HepG2 (cell line): ENCODE measurements at regions not wholly inside any gene's neighbourhood (a gene's known extent, or its start where the extent isn't known, plus 50 kb on each side); places are given as distances from the start of the nearest gene placed in this dataset.

Source experiments
- ATAC-seq: fragments of 200-7000 bp; cut with Tn5 transposase; 3 replicates; pipeline ENCODE4 v1.9.1; 2020; ENCODE audit warnings: mild to moderate bottlenecking, moderate library complexity
- BruUV-seq: library from RNA; stranded (reverse); fragments of 400-500 nt; replicated peaks from 2 replicates; lab custom pipeline; 2021; lab: Mats Ljungman, UMichigan
- CTCF ChIA-PET: fragments of 300-600 bp; formaldehyde crosslinking; extraction: SDS; loops from one replicate; lab custom pipeline; 2021; ENCODE audit warnings: low total read pairs, inconsistent platforms, low intra/inter-chr PET ratio; lab: Yijun Ruan, JAX
- POLR2A ChIA-PET: fragments of 350-600 bp; sonication (Branson Sonifier 250); formaldehyde crosslinking; loops from one replicate; lab custom pipeline; 2020; ENCODE audit warnings: antibody characterized with exemption, inconsistent platforms; lab: Yijun Ruan, JAX
- DNase-seq: peaks from one replicate; pipeline ENCODE4 v3.0.0-alpha.2; 2015; ENCODE audit warnings: low spot score
- FAIRE-seq: peaks from 3 replicates; lab custom pipeline; 2011; peaks lifted over from hg19 to GRCh38; lab: Jason Lieb, UNC
- H2AFZ ChIP-seq: one replicate; pipeline ENCODE4 v1.6.1; 2011; ENCODE audit warnings: low read length, inconsistent platforms
- H3K27ac ChIP-seq: fragments of 300-600 bp; 3 replicates; pipeline ENCODE4 v1.8.0; 2011; ENCODE audit warnings: mixed run types, mild to moderate bottlenecking, mixed read lengths, low read length, inconsistent platforms; ENCODE audit not compliant: insufficient read depth; ENCODE audit errors: extremely low read length
- H3K27me3 ChIP-seq, 2 experiments: fragments of 200-600 bp in 1 of 2; 2 replicates in 1 of 2; 3 replicates in 1 of 2; pipeline versions ENCODE4 v1.6.0 to v1.8.0; 2011; ENCODE audit warnings: low read length in 2 of 2, mild to moderate bottlenecking in 2 of 2, moderate library complexity in 2 of 2, inconsistent platforms in 1 of 2; ENCODE audit not compliant: insufficient read depth in 2 of 2, control insufficient read depth in 1 of 2
- H3K36me3 ChIP-seq, 2 experiments: fragments of 200-600 bp in 1 of 2; replicated peaks in 1 of 2; 2 replicates in 1 of 2; 3 replicates in 1 of 2; pipeline versions ENCODE4 v1.5.1 to v1.8.0; 2011; ENCODE audit warnings: low read length in 2 of 2, inconsistent platforms in 1 of 2; ENCODE audit not compliant: insufficient read depth in 2 of 2, control insufficient read depth in 1 of 2
- H3K4me1 ChIP-seq: 2 replicates; pipeline ENCODE4 v1.5.1; 2012; ENCODE audit warnings: low read length, inconsistent platforms; ENCODE audit not compliant: insufficient read depth
- H3K4me2 ChIP-seq: 2 replicates; pipeline ENCODE4 v1.6.0; 2011; ENCODE audit warnings: low read depth, low read length, inconsistent platforms
- H3K4me3 ChIP-seq, 3 experiments: fragments of 200-600 bp in 1 of 3; sonication (generic), shearing (Covaris generic) in 1 of 3; replicated peaks in 1 of 3; 2 replicates each; pipeline ENCODE4 v1.5.1; 2011 to 2016; ENCODE audit warnings: low read length in 3 of 3, inconsistent platforms in 2 of 3, low read depth in 2 of 3, mild to moderate bottlenecking in 2 of 3, control low read depth in 1 of 3, mixed read lengths in 1 of 3; ENCODE audit not compliant: insufficient read depth in 1 of 3
- H3K79me2 ChIP-seq: one replicate; pipeline ENCODE4 v1.6.1; 2011; ENCODE audit warnings: low read length, inconsistent platforms; ENCODE audit not compliant: insufficient read depth
- H3K9ac ChIP-seq: 2 replicates; pipeline ENCODE4 v1.6.0; 2011; ENCODE audit warnings: mild to moderate bottlenecking, low read depth, low read length, inconsistent platforms; ENCODE audit not compliant: insufficient read depth
- H3K9me3 ChIP-seq: 2 replicates; pipeline ENCODE4 v1.5.1; 2012; ENCODE audit warnings: mild to moderate bottlenecking, low read length
- H4K20me1 ChIP-seq: 2 replicates; pipeline ENCODE4 v1.6.0; 2011; ENCODE audit warnings: inconsistent platforms, mild to moderate bottlenecking, low read length, moderate library complexity; ENCODE audit not compliant: insufficient read depth
- MEIS2 ChIP-seq: sonication (generic); formaldehyde crosslinking; IDR thresholded peaks from 2 replicates; pipeline ENCODE4 v1.9.0; 2021; ENCODE audit warnings: mild to moderate bottlenecking, missing genetic modification reagents
- POGZ ChIP-seq: sonication (generic); formaldehyde crosslinking; IDR thresholded peaks from 2 replicates; pipeline ENCODE4 v1.4.0; 2020; ENCODE audit warnings: mild to moderate bottlenecking, missing genetic modification reagents
- THYN1 ChIP-seq: sonication (generic); formaldehyde crosslinking; IDR thresholded peaks from 2 replicates; pipeline ENCODE4 v1.8.1; 2023; ENCODE audit warnings: low read depth, mild to moderate bottlenecking, moderate library complexity, missing genetic modification reagents, borderline replicate concordance
- ZHX1 ChIP-seq: sonication (generic); formaldehyde crosslinking; IDR thresholded peaks from 2 replicates; pipeline ENCODE4 v1.8.1; 2022; ENCODE audit warnings: low read depth, mild to moderate bottlenecking, missing genetic modification reagents
- ZKSCAN5 ChIP-seq: sonication (generic); formaldehyde crosslinking; IDR thresholded peaks from 2 replicates; pipeline ENCODE4 v1.5.1; 2020; ENCODE audit warnings: mild to moderate bottlenecking, missing genetic modification reagents
- WGBS: methylation state at CpG from one replicate; pipeline ENCODE4 v1.1.6; 2017; ENCODE audit warnings: low lambda C conversion rate; 5-methylcytosine and 5-hydroxymethylcytosine counted together
- in situ Hi-C: cut with HindIII; loops from 2 replicates; pipeline ENCODE4 v1.10.0; 2017; ENCODE audit warnings: low pct_unique_long_range_greater_than_20kb; ENCODE audit not compliant: extremely low pct_ligation_motif_present
- intact Hi-C: fragments of 100-400 bp; cut with micrococcal nuclease; formaldehyde crosslinking; loops from one replicate; pipeline ENCODE4 v1.10.0; 2022; ENCODE audit not compliant: unreplicated experiment
- TF ChIP-seq, protein P1 (sequence below): IDR thresholded peaks from 2 replicates; pipeline ENCODE4 v1.6.1; 2016; ENCODE audit warnings: mild to moderate bottlenecking
- TF ChIP-seq, protein P2 (sequence below): sonication (generic); formaldehyde crosslinking; IDR thresholded peaks from 2 replicates; pipeline ENCODE4 v1.5.0; 2020; ENCODE audit warnings: missing genetic modification reagents, mild to moderate bottlenecking, borderline replicate concordance

DNA sequence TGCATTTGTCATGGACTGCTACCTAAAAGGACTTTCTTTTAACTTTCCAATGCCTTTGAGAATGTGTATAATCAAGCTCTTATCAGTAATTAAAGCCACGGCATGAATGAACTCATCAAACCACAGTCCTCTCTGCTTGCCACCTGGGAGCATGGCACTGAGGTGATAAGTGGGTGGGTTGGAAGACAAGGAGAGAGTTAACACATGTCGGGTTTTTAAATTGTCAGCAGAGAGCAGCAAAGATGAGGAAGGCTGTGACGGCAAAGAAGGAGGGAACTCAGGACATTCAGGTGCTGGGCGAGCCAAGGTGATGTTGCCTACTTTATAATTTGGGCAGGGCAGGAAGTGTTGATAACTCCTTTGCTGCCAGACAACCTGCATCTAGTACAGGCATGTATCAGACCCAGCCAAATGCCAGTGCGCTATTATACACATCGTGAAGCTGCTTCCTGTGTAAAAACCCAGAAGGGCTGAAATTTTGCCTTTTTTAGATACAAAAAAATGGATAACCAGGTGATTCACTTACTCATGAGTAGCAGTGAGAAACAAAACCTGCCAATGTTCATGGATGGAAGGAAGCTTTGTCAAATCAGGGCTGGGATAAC is 269.1 kb downstream of the KIF4B start:
- FAIRE-seq, result no peak
- H3K4me2 ChIP-seq, result no peak overlapping the region
- in situ Hi-C loops, result no loop called here
- no peak overlapping the region for H3K27ac ChIP-seq
- no peaks in the 10 kb centered on the region for H4K20me1 ChIP-seq
- H3K4me3 ChIP-seq, result no peak overlapping the region
- peaks cover 0 to 3% of the 10 kb centered on the region in 2 experiments; a peak in 2 of 5 replicates for H3K27me3 ChIP-seq
- H3K9ac ChIP-seq, result no peak overlapping the region
- no peak overlapping the region for H2AFZ ChIP-seq
- H3K4me1 ChIP-seq, result no peaks in the 10 kb centered on the region
- no peak for DNase-seq
- H3K9me3 ChIP-seq, result no peaks in the 10 kb centered on the region
- WGBS, result 8% methylated on average over 6 of the region's 6 CpGs
- TF ChIP-seq ZKSCAN5 (CRISPR knock-in tag), result no peak
- TF ChIP-seq, protein P1, sequence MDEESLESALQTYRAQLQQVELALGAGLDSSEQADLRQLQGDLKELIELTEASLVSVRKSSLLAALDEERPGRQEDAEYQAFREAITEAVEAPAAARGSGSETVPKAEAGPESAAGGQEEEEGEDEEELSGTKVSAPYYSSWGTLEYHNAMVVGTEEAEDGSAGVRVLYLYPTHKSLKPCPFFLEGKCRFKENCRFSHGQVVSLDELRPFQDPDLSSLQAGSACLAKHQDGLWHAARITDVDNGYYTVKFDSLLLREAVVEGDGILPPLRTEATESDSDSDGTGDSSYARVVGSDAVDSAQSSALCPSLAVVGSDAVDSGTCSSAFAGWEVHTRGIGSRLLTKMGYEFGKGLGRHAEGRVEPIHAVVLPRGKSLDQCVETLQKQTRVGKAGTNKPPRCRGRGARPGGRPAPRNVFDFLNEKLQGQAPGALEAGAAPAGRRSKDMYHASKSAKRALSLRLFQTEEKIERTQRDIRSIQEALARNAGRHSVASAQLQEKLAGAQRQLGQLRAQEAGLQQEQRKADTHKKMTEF (CRISPR knock-in tag), result no peak
- TF ChIP-seq, protein P2, sequence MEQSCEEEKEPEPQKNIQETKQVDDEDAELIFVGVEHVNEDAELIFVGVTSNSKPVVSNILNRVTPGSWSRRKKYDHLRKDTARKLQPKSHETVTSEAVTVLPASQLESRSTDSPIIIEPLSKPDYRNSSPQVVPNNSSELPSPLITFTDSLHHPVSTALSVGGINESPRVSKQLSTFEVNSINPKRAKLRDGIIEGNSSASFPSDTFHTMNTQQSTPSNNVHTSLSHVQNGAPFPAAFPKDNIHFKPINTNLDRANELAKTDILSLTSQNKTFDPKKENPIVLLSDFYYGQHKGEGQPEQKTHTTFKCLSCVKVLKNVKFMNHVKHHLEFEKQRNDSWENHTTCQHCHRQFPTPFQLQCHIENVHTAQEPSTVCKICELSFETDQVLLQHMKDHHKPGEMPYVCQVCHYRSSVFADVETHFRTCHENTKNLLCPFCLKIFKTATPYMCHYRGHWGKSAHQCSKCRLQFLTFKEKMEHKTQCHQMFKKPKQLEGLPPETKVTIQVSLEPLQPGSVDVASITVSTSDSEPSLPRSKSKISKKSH (CRISPR knock-in tag), result no peak
- TF ChIP-seq MEIS2 (CRISPR knock-in tag), result no peak
- no peak for TF ChIP-seq THYN1 (CRISPR knock-in tag)
- no peak for TF ChIP-seq POGZ
- TF ChIP-seq ZHX1 (CRISPR knock-in tag), result no peak
- TF ChIP-seq, all 625 proteins: peak for 0
- intact Hi-C loops, result no loop called here
- Histone ChIP-seq H3K79me2 (no peaks in the 10 kb centered on the region), H3K36me3 (no peaks in the 10 kb centered on the region)
- no peak for ATAC-seq
- CTCF ChIA-PET, result no interaction called here
- no TSS peak for BruUV-seq
- POLR2A ChIA-PET, result no interaction called here
